HG03439 (cell line): ENCODE measurements at regions not wholly inside any gene's neighbourhood (a gene's known extent, or its start where the extent isn't known, plus 50 kb on each side); places are given as distances from the start of the nearest gene placed in this dataset.

Experiments
- ATAC-seq: cut with Tn5 transposase; IDR thresholded peaks from one replicate; pipeline ENCODE4 v1.9.1; 2021; ENCODE audit warnings: mild to moderate bottlenecking, moderate library complexity; ENCODE audit not compliant: unreplicated experiment

DNA sequence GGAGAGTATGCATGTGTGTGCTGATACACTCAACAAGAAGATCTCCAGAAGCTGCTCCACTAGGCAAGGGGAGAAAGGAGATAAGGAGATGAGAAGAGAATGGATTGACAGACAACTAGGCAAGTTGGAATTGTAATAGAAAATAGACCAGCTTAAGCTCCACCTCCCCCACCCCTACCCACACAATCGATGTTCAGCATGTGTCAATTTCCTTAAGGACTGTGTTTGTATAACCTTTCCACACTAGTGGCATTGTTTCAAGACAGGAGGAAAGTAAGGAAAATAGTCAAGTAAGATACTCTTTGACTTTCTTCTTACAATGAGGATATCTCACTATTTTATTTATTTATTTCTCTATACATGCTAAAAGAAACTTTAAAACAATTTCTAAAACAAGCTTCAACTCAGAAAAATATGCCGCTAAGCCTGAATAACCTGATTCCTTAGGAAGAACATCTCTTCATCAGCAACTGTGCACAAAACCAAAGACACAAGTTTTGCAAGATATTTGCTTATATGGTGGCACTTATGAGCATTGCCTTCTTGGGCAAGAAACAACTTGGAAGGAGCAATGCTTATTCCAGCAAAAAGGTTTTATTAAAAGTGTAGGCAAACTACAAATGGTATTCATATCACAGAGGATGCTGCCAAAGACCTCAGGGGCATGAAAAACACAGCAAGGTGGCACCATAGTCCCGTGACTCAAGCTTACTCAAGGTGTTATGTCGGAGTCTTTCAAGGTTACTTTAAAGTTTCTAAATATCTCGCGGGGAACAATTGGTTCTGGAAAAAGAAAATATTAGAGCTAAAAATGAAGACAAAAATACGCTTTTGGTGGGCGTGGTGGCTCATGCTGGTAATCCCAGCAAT, 249.1 kb downstream of the COL12A1 start:
- no peak for ATAC-seq

DNA sequence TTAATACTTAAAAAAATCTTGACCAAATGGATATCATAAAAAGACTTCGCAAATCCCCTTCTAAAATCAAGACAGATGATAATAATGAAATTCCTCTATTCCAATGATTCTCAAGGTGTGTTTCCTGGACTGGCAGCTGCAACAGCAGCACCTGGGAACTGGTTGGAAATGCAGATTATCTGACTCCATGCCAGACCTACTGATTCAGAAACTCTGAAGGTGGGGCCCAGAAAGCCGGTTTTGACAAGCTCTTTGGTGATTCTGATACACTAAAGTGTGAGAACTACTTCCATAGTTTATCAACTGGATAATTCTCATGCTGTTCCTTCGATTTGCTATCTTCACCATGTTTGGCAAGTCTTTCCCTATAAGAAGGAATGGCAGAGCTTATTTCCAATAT, 252.1 kb downstream of the COL12A1 start:
- ATAC-seq, result no peak

DNA sequence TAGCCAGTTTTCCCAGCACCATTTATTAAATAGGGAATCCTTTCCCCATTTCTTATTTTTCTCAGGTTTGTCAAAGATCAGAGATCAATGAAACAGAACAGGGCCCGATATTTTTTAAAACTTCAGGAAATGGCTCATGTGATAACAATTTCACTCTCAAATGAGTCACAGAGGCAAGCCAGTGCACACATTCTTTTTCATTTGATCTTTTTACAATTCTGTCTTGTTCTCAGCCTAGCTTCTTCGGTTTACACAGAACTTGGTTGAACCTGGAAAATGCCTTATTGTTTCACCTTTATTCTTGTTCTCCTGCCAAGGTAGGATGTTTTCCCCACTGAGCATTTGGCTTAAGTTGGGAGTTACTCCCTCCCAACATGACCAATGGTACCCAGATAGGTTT, 258.9 kb downstream of the COL12A1 start:
- no peak for ATAC-seq

DNA sequence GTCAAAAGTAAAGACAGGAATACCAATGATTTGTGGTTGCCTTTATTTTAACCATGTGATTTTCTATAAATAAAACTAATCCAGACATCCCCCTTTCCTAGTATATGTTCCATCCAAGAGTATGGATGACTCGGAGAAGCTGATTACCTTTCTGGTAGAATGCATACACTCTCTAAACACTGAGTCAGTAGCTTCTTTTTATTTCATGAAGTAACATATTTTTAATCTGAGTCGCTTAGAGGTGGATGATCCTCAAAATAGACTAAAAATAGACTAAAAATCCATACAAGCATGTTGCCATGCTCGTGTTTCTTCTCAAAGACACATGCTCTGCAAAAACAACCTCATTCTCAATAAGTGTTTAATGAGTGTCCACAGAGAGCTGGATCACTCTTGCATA, 263.7 kb downstream of the COL12A1 start:
- no peak for ATAC-seq

DNA sequence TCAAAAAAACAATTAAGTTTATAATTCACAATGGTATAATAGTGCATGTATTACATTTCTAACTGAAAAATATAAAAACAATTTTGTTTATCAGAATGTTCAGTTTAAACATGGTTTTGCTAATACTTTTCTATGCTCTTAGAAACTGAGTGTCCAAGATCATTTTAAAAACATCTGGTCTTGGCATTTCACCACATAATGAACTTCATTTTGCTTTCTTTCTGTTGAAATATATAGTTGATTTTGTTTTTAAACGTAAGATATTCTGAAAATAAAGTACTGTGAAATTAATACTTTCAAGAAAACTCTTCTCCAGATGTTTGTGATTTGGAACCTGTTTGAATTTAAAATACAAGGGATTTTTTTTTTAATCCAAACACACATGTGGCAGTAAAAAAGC, 264.4 kb downstream of the COL12A1 start:
- no peak for ATAC-seq

DNA sequence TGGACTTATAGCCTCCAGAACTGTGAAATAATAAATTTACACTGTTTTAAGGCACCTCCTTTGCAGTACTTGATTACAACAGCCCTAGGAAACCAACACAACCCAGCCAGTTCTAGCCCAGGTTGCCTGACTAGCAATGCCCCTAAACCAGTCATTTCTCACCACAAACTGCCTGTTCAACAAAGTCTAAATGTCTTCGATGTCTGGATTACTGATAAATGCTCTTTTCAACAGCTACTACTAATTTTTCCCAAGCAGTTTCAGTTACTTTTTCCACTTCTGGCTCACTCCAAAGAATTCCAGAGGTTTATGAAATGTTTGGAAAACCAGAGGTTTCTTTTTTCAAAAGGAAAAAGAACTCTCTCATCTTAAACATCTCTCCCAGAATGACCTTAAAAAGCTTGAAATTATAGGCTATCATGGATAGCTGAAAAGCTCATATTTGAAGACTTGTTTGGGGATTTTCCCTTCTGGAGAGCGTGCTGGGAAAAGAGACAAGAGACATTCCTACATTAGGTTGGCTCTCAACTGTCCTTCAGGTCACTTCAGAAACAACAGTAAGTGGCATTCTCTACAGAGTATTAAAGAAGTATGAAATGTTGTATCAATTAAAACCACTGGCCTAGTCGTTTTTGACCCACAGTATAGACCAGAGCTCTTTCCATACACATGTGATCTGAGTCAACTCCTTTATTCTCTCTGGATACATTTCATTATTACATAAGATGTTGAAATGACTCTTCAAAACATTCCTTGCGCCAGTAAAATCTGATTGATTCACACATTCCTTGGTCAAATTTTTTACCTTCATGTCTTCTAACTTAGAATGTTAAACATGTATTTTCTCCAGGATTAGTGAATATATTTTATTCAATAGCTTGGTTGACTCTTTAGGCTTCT, 265.9 kb downstream of the COL12A1 start:
- no peak for ATAC-seq

DNA sequence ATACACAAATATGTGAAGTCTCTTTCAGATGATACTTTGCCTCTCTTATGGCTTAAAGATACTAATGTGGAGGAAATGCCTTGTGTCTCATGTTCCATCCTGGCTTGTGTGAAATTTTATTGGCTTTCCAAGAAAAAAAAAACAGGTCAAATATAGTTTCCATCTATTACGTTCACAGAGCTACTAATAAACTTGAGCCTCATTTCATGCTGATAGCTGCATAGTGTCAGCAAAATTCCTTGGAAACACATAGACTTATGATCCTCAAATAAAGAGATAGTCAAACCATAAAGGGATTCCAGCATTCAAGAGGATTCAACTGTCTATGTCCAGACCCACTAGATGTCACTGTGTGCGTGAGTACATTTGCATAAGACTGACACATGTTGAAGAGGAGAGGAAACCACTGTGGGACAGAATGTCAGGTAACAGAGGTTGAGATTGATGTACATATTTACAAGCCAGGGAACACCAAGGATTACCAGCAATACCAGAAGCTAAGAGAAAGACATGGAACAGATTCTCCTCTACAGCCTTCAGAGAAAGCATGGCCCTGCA, 266.6 kb downstream of the COL12A1 start:
- no peak for ATAC-seq

DNA sequence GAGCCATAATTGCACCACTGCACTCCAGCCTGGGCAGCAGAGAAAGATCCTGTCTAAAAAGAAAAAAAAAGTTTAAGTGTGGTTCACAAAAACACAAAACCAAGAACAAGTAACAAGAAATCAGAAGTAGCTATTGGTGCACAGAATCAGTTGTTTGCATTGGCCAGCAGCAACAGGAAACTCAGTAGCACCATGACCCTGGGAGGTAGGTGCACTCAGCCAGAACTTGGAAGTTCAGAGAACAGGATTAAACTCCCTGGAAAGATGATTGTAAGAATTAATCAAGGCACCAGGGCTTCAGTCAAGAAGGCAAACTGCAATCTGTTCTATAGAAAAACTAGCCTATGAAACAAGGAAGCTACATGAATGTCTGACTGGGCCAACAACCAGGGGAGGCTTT, 267.9 kb downstream of the COL12A1 start:
- no peak for ATAC-seq

DNA sequence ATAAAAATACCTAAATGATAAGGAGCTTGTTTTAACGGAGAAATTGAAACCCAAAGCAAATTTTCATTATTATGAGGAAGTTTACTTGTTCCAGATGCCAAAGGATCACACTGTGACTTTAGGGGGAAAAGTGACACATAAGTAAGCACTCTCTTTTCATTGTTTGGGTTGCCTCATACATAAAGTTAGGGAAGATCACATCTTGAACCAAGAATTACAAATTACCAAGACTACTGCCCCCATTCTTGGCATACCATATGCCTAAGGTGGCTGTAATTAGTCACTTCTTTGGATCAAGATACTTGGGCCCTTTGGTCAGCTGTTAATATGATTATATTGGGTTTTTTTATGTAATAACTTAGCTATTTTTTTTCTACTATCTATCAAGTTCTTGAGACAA, 269.0 kb downstream of the COL12A1 start:
- ATAC-seq, result no peak

DNA sequence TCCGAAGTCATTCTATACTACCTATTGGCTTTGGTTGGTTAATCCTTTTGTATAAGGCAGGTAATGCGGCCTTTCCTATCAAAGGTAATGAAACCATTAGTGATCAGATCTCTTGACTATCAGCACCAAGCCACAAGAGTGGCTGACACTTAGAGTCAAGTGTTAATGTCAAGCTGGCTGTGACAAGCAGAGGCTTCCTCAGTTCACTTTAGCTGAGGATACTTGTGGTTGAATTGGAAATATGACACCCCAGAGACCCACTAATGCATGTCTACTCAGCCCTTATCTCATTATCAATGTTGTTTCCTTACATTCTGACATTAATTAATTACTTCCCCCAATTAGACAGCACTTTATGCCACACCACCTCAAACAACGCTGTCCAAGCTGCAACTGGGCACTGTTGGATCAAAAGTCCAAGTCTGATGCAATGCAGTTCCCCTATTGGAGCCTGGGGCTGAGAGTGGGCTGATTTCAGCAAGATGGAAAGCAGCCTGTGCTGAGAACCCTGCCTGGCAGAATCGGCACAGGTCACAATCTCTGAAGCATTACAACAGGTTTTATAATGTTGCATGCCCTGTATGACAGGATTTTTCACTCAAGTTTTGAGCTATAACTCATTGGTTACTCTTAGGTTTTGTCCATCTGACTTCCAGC, 273.5 kb downstream of the COL12A1 start:
- ATAC-seq, result no peak

DNA sequence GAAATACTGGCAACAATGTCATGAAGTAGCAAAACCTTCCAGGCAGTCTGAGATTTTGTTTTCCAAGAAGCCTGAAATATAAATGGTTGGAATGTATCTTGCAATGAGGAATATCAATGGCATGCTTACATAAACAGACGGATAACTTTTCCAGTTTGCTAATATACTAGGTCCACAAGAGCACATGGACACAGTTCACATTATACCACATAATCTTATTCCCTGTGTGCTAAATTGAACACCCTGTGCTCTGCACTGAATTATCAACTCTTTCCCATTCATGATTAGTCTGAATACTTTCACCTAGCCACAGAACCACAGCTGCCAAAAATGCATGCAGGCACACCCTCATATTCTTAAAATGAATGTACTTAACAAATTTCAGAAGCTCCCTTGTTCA, 274.3 kb downstream of the COL12A1 start:
- no peak for ATAC-seq

DNA sequence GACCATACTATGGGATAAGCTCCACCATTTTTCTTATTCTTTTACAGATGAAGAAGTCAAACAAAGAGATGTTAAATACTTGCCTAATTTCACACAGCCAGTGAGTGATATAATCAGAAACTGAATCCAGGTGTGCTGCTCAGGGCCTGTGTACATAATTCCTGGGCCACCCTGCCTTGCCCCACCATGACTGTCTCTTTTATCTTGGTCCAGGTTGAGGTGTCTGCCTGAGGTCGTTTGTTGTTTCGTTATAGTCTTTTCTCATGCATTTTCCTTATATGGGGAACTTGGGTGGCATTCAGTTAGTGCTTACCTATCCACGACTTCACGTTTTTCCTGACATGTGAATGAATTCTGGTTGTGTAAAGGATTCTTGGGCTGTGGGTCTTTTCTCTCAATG, 277.6 kb downstream of the COL12A1 start:
- no peak for ATAC-seq

DNA sequence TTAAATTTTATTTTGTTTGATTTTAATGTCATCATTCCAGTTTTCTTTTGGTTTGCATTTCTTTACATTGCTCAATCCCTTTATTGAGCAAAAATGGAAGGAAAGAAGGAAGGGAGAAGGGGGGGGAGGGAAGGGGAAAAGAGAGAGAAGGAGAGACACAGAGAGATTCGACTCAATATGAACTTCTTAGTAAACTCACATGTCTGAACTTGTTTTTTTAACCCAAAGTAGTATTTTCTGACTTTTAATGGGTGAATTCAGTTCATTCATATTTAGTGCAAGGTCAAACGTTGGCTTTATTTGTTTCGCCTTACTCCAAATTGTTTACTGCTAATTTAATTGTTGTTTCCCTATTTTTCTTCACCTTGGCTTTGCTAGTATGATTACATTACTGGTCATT, 278.6 kb downstream of the COL12A1 start:
- ATAC-seq, result no peak

DNA sequence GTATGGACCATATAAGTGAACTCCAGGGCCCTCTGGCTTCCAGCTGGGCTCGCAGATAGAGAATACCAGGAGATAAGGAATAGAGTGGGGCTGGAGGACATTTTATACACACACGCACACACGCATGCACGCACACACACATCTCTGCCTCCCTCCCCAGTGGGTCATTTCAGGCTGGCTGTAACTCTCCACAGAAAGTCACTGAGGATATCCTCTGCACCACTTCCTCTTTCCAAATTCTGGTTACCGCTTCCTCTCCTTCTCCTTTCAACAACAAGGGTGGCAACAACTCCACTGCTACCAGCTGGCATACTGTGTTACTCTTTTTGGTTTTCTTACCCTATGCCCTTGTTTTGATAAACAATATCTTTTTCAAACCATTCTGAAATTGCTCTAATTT, 280.2 kb downstream of the COL12A1 start:
- no peak for ATAC-seq

DNA sequence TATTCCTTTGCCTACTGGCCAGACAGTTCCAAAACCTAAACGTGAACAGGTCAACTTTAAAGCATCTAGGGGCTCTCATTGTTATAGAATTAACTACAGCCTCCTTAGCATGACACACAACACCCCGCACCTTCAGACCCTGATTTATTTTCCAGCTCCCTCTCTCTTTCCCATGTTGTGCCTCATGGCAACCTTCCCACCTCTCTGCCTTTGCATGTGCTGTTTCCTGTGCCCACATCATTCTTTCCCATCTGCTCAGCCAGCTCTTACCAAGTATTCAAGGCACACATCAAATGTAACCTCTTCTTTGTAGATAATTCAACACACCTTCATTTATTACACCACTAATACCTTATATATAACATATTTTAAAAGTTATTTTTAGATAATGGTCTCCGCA, 291.0 kb downstream of the COL12A1 start:
- ATAC-seq, result no peak

DNA sequence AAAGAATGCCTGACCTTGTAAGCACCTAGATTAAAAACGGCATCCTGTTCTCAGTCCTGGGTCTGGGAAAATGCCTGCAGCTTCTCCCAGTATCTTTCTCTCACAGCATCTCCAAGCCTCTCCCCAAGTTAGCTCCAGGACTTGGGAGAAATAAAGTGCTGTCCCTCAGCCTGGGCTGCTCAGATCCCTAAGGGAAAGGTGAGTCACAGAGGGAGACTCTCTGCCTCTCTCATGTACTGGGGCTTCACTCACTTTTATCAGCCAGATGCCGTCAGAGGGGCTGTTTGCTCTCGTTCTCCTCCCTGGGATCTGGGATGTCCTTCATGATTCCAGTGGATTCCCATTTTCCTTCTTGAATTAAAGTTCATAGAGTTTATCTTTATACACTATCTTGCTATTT, 293.6 kb downstream of the COL12A1 start:
- ATAC-seq, result no peak

DNA sequence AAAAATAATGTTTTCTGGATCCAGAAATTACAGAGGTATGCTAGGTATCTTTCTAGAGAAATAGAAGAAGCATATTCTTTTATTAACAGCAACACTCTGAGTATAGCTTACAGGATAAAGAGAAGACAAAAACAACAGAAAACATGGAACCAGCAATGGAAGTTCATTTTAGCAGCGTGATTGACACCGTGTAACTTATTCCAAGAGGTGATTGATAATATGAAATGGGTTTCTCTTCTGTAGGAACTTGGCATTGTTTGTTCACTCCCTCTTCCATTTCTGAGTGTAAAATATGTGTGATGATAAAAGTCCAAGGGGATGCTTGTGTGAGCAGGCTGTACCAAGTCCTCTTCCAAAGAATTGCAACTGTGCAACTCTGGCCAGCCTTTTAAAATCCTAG, 303.0 kb downstream of the COL12A1 start:
- ATAC-seq, result no peak

DNA sequence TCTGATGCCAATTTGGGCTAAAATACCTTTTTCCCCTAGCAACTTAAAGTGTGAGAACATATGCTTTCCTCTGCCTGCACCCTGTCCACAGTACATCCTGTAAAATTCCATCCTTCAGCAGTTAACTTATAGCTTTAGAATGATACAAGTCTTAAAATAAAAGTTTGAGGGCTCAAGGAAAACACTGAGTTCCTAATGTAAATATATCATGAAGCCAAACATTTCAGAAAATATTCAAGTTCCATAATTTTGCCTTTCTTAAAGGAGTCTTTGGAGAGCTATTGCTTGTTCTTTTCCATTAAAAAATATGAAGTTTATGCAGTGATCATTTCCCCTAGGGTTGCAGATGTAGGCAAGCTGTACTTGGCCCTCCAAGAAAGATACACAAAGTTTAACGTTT, 303.8 kb downstream of the COL12A1 start:
- ATAC-seq, result no peak

DNA sequence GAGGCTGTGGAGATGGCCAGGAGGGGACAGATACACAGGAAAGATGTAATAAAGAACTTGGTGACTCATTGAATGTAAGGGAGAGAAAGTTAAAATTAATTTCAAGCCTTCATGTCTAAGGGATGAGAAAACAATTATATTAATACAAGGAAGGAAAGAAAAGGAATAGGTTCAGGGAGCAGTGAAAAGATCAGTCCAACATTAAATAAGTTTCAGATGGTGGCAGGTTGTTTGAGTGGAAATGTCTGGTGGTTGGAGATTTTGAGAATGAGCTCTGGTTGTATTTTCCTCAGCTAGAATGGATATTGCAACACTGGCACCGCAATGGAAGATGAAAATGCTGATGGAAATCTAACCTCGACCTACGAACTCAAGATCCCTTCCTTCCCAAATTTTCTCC, 304.3 kb downstream of the COL12A1 start:
- ATAC-seq, result no peak

DNA sequence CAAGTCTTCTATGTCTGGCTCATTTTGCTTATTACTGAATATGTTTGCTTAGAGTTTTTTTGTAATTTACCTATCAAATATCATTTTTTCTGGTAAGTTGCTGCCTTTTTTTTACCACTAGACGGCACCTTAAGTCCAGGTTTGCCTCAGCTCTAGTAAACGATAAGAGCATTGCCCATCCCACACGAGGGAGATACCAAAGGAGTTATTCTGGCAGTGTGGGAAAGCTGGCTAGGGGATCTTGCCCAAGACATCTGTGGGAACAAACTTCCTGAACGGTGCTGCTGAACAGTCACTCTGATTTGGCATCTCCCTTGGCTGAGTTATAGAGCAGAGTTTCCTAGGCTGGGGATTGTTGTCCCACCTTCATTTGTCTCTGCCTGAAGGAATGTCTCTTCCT, 306.4 kb downstream of the COL12A1 start:
- ATAC-seq, result no peak

DNA sequence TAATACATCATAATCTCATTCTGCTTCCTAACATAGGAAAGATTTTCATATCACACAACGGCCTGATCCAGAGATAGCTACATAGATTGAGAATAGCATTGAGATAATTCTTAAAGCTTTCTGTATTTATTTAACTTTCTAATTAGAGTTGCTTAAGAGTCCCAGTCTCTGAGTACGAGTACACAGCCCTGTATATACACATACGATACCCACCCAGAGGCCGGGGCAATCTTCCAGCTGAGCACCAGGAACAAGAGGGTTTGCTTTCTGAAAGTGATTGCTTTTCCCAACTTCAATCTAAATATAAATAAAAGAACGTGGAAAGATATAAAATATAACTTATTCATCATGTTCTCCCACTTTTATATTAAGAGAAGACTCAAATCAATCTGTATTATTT, 313.8 kb downstream of the COL12A1 start:
- no peak for ATAC-seq
